ENCODE measurements at regions not wholly inside any gene's neighbourhood (a gene's known extent, or its start where the extent isn't known, plus 50 kb on each side); places are given as distances from the start of the nearest gene placed in this dataset.

GRCh38 chr12:92487138-92487485 is 215.7 kb upstream of the PLEKHG7 start:
- Histone ChIP-seq H3K27me3 (ENCODE audit: low read depth) (no peaks in the 10 kb centered on the region), H3K4me3 (no peak overlapping the region), H3K27ac (no peak overlapping the region), H3K9me3 (no peaks in the 10 kb centered on the region), H3K36me3 (no peaks in the 10 kb centered on the region), H3K4me1 (no peaks in the 10 kb centered on the region)
- intact Hi-C loops (cut with DNase I), result no loop called here
- TF ChIP-seq CTCF (IDR thresholded peaks at IDR 0.05), result no peak
- DNase-seq, result no peak
- no peak for ATAC-seq

GRCh38 chr12:92486443-92487137 is 216.2 kb upstream of the PLEKHG7 start:
- Histone ChIP-seq H3K36me3 (no peaks in the 10 kb centered on the region), H3K4me1 (no peaks in the 10 kb centered on the region), H3K27ac (no peak overlapping the region), H3K27me3 (ENCODE audit: low read depth) (no peaks in the 10 kb centered on the region), H3K9me3 (no peaks in the 10 kb centered on the region), H3K4me3 (no peak overlapping the region)
- no peak for ATAC-seq
- intact Hi-C loops (cut with DNase I), result no loop called here
- no peak for TF ChIP-seq CTCF (IDR thresholded peaks at IDR 0.05)
- DNase-seq, result no peak

GRCh38 chr12:92485351-92486348 is 217.1 kb upstream of the PLEKHG7 start:
- Histone ChIP-seq H3K27ac (no peak overlapping the region), H3K4me3 (no peak overlapping the region), H3K27me3 (ENCODE audit: low read depth) (no peaks in the 10 kb centered on the region), H3K9me3 (no peaks in the 10 kb centered on the region), H3K36me3 (no peaks in the 10 kb centered on the region), H3K4me1 (no peaks in the 10 kb centered on the region)
- no peak for TF ChIP-seq CTCF (IDR thresholded peaks at IDR 0.05)
- ATAC-seq, result no peak
- intact Hi-C loops (cut with DNase I), result no loop called here
- no peak for DNase-seq

- TF ChIP-seq CTCF (IDR thresholded peaks at IDR 0.05), result no peak
- ATAC-seq (peak in 1 of 2 donors; percentile 27), DNase-seq (no peak)
- no peak overlapping the region for H3K4me3 ChIP-seq
- intact Hi-C loops (cut with DNase I), result no loop called here
- H3K36me3 ChIP-seq, result no peaks in the 10 kb centered on the region
- no peaks in the 10 kb centered on the region for H3K9me3 ChIP-seq
- H3K4me1 ChIP-seq, result no peaks in the 10 kb centered on the region
- H3K27me3 ChIP-seq (ENCODE audit: low read depth), result no peaks in the 10 kb centered on the region
- no peak overlapping the region for H3K27ac ChIP-seq
Observed at GRCh38 chr12:92482599-92482998, 220.2 kb upstream of the PLEKHG7 start.

GRCh38 chr12:92481066-92481465 is 221.7 kb upstream of the PLEKHG7 start:
- DNase-seq, result no peak

More at GRCh38 chr12:92481066-92481465, 221.7 kb upstream of the PLEKHG7 start:
- Histone ChIP-seq H3K4me3 (no peak overlapping the region), H3K27ac (no peak overlapping the region), H3K36me3 (no peaks in the 10 kb centered on the region), H3K4me1 (no peaks in the 10 kb centered on the region), H3K9me3 (no peaks in the 10 kb centered on the region), H3K27me3 (ENCODE audit: low read depth) (no peaks in the 10 kb centered on the region)
- no peak for TF ChIP-seq CTCF (IDR thresholded peaks at IDR 0.05)
- ATAC-seq, result no peak
- intact Hi-C loops (cut with DNase I), result no loop called here

Measured in lower lobe of right lung (tissue), 2 donors.